Neural cell (in vitro differentiated cells): ENCODE measurements at regions not wholly inside any gene's neighbourhood (a gene's known extent, or its start where the extent isn't known, plus 50 kb on each side); places are given as distances from the start of the nearest gene placed in this dataset.

Source experiments
- H2AFZ ChIP-seq: fragments of 200-600, 300-800 bp; sonication (generic), shearing (Covaris generic); 2 replicates; pipeline ENCODE4 v1.6.0; 2014; ENCODE audit warnings: low read depth, mild to moderate bottlenecking, antibody characterized with exemption, low read length, moderate library complexity
- H3F3A ChIP-seq: fragments of 200-600 bp; shearing (Covaris generic); 2 replicates; pipeline ENCODE4 v1.6.1; 2016; ENCODE audit warnings: mild to moderate bottlenecking, moderate library complexity, mixed read lengths, antibody characterized with exemption, low read length; ENCODE audit not compliant: insufficient read depth, poor library complexity, severe bottlenecking
- H3K27ac ChIP-seq: fragments of 200-600, 300-800 bp; sonication (generic), shearing (Covaris generic); 2 replicates; pipeline ENCODE4 v1.5.1; 2014; ENCODE audit warnings: mild to moderate bottlenecking, low read length, moderate library complexity
- H3K27me3 ChIP-seq: fragments of 300-800, 200-600 bp; sonication (generic), shearing (Covaris generic); 2 replicates; pipeline ENCODE4 v1.6.0; 2014; ENCODE audit warnings: mild to moderate bottlenecking, low read depth, low read length, moderate library complexity; ENCODE audit not compliant: insufficient read depth
- H3K36me3 ChIP-seq: fragments of 300-800, 200-600 bp; sonication (generic), shearing (Covaris generic); 2 replicates; pipeline ENCODE4 v1.5.1; 2014; ENCODE audit warnings: mild to moderate bottlenecking, antibody characterized with exemption, low read length, moderate library complexity; ENCODE audit not compliant: insufficient read depth
- H3K4me2 ChIP-seq: fragments of 300-800, 200-600 bp; sonication (generic), shearing (Covaris generic); 2 replicates; pipeline ENCODE4 v1.6.0; 2014; ENCODE audit warnings: mild to moderate bottlenecking, low read length
- H3K4me3 ChIP-seq: fragments of 300-800, 200-600 bp; sonication (generic), shearing (Covaris generic); 2 replicates; pipeline ENCODE4 v1.5.1; 2014; ENCODE audit warnings: mild to moderate bottlenecking, low read length, moderate library complexity
- H3K79me2 ChIP-seq: fragments of 200-600 bp; shearing (Covaris generic); replicated peaks from 2 replicates; pipeline ENCODE4 v1.6.0; 2014; ENCODE audit warnings: mild to moderate bottlenecking, low read length, moderate library complexity; ENCODE audit not compliant: insufficient read depth
- H3K9ac ChIP-seq: fragments of 300-800, 200-600 bp; sonication (generic), shearing (Covaris generic); 2 replicates; pipeline ENCODE4 v1.6.1; 2016; ENCODE audit warnings: mild to moderate bottlenecking, low read length, mixed read lengths
- H3K9me2 ChIP-seq: fragments of 200-600 bp; shearing (Covaris generic); 2 replicates; pipeline ENCODE4 v1.6.1; 2016; ENCODE audit warnings: mild to moderate bottlenecking, low read length, mixed read lengths; ENCODE audit not compliant: insufficient read depth
- H3K9me3 ChIP-seq: fragments of 200-600, 300-800 bp; sonication (generic), shearing (Covaris generic); 2 replicates; pipeline ENCODE4 v1.6.1; 2016; ENCODE audit warnings: mild to moderate bottlenecking, mixed run types, low read length, moderate library complexity, mixed read lengths
- H4K20me1 ChIP-seq: fragments of 200-600 bp; shearing (Covaris generic); 2 replicates; pipeline ENCODE4 v1.6.1; 2016; ENCODE audit warnings: mild to moderate bottlenecking, mixed run types; ENCODE audit not compliant: insufficient read depth
- CTCF ChIP-seq: fragments of 450-650 bp; IDR thresholded peaks from 2 replicates; pipeline ENCODE4 v1.5.1; 2014; ENCODE audit warnings: antibody characterized with exemption, mild to moderate bottlenecking, moderate library complexity; ENCODE audit not compliant: poor library complexity, severe bottlenecking
- EP300 ChIP-seq: fragments of 450-650 bp; conservative IDR thresholded peaks from 2 replicates; pipeline ENCODE4 v1.6.1; 2014; ENCODE audit warnings: antibody characterized with exemption, mild to moderate bottlenecking, moderate library complexity; ENCODE audit not compliant: poor library complexity, severe bottlenecking
- EZH2 ChIP-seq: fragments of 200-600, 300-800 bp; shearing (Covaris generic), sonication (generic); IDR thresholded peaks from 2 replicates; pipeline ENCODE4 v1.6.1; 2014; ENCODE audit warnings: antibody characterized with exemption, low read length, borderline replicate concordance, mild to moderate bottlenecking; ENCODE audit not compliant: insufficient read depth, poor library complexity, severe bottlenecking
- MXI1 ChIP-seq: fragments of 450-650 bp; conservative IDR thresholded peaks from 2 replicates; pipeline ENCODE4 v1.6.1; 2014; ENCODE audit warnings: antibody characterized with exemption, mild to moderate bottlenecking; ENCODE audit not compliant: poor library complexity, severe bottlenecking
- POLR2AphosphoS5 ChIP-seq: IDR thresholded peaks from 2 replicates; pipeline ENCODE4 v1.6.1; 2012
- RAD21 ChIP-seq: fragments of 450-650 bp; conservative IDR thresholded peaks from 2 replicates; pipeline ENCODE4 v1.6.1; 2014; ENCODE audit warnings: antibody characterized with exemption, mild to moderate bottlenecking, moderate library complexity
- REST ChIP-seq: IDR thresholded peaks from 2 replicates; pipeline ENCODE4 v1.6.1; 2012; ENCODE audit warnings: borderline replicate concordance
- SMC3 ChIP-seq: fragments of 450-650 bp; conservative IDR thresholded peaks from 2 replicates; pipeline ENCODE4 v1.6.1; 2014; ENCODE audit warnings: antibody characterized with exemption, mild to moderate bottlenecking, moderate library complexity; ENCODE audit not compliant: poor library complexity
- TAF1 ChIP-seq: IDR thresholded peaks from 2 replicates; pipeline ENCODE4 v1.6.1; 2012; ENCODE audit warnings: low read depth

- H3K79me2 ChIP-seq, result no peaks in the 10 kb centered on the region
- H3K36me3 ChIP-seq, result no peaks in the 10 kb centered on the region
- H4K20me1 ChIP-seq, result no peaks in the 10 kb centered on the region
- no peaks in the 10 kb centered on the region for H3K9me3 ChIP-seq
- no peak overlapping the region for H2AFZ ChIP-seq
- no peaks in the 10 kb centered on the region for H3K9me2 ChIP-seq
- no peak overlapping the region for H3K9ac ChIP-seq
- TF ChIP-seq SMC3, result no peak
- no peak for TF ChIP-seq TAF1
- no peak for TF ChIP-seq MXI1
- TF ChIP-seq CTCF, result no peak
- no peak for TF ChIP-seq RAD21
- TF ChIP-seq EZH2, result no peak
- TF ChIP-seq EP300, result no peak
- TF ChIP-seq REST, result no peak
- TF ChIP-seq POLR2AphosphoS5, result no peak
- H3K4me2 ChIP-seq, result no peak overlapping the region
- no peak overlapping the region for H3K4me3 ChIP-seq
- no peaks in the 10 kb centered on the region for H3K27me3 ChIP-seq
- no peak overlapping the region for H3K27ac ChIP-seq
- H3F3A ChIP-seq, result no peaks in the 10 kb centered on the region
Observed at GRCh38 chr18:71045331-71046065, 756.7 kb downstream of the SOCS6 start.

- TF ChIP-seq TAF1 (no peak), RAD21 (no peak), CTCF (no peak)
- Histone ChIP-seq H2AFZ (no peak overlapping the region), H3K36me3 (no peaks in the 10 kb centered on the region), H3K79me2 (no peaks in the 10 kb centered on the region), H3K9ac (no peak overlapping the region), H3K4me2 (no peak overlapping the region), H3F3A (no peaks in the 10 kb centered on the region), H3K27me3 (no peaks in the 10 kb centered on the region), H3K4me3 (no peak overlapping the region), H3K9me3 (no peaks in the 10 kb centered on the region), H4K20me1 (no peaks in the 10 kb centered on the region), H3K9me2 (no peaks in the 10 kb centered on the region), H3K27ac (no peak overlapping the region)
Observed at GRCh38 chr18:71040161-71040560, 751.3 kb downstream of the SOCS6 start.
